DLD1 (cell line): ENCODE measurements at regions not wholly inside any gene's neighbourhood (a gene's known extent, or its start where the extent isn't known, plus 50 kb on each side); places are given as distances from the start of the nearest gene placed in this dataset.

ENCODE experiments used
- in situ Hi-C: cut with HindIII; loops from 2 replicates; pipeline ENCODE4 v1.10.0; 2017; ENCODE audit warnings: low sequenced_read_pairs

DNA sequence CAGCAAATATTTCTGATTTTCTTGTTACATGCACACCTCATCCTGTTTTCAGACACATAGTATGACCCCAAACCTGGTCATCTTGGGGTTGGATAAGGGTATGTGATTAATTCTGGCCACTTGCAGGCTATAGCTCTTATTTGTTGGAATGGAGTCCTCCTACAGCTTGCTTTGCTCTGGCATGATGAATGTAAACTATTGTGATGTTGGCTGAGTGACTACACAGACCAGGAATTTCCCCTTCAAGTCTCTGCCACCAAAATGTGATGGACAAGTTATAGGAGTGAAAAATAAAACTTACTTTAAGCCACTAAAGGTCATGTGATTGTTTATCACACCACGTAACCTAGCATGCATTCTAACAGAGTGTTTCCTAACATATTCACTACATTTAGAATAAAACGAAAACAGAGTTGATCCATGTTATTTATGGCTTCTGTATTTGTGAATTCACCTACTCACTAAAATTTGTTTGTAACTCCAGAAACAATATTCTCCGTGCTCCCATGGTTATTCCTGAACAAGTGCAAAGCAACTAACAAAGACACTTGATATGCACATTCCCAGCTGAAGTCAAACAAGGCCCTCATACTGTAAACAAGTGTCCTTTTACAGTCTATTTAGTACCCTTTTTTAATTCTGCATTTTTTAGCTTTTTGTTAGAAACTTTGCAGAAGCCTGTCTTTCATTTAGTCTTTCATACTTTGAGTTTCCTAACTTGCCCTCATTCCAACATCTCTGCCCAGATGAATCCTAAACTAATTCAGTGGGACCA, 599.2 kb upstream of the PCDH15 start:
- in situ Hi-C loops = no loop called here

- in situ Hi-C loops = no loop called here
Measured at GRCh38 chr10:55398497-55398882, 597.5 kb upstream of the PCDH15 start.

GRCh38 chr10:55397777-55398496, 596.9 kb upstream of the PCDH15 start:
- in situ Hi-C loops = no loop called here

- in situ Hi-C loops = no loop called here
Measured at GRCh38 chr10:55378196-55378595, 577.2 kb upstream of the PCDH15 start.

DNA sequence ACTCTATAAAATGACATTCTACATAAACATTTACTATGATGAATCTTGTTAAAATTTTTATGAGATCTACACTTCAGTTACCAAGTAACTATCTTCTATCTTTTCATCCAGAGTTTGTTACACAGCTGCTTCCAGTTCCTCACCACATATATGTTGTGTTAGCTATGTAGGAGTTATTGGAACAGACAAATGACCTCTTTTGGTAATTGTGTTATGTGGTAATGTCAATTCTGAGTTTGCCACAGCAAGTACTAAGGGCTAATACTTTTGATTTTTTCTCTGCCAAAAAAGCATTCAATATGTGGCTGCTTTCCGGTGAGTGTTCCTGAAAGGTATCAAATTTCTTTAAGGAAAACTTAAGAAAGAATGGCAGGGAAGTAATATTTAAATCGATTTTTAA, 573.9 kb upstream of the PCDH15 start:
- in situ Hi-C loops = no loop called here

GRCh38 chr10:55374060-55374459, 573.0 kb upstream of the PCDH15 start:
- in situ Hi-C loops = no loop called here

GRCh38 chr10:55369670-55370420, 568.8 kb upstream of the PCDH15 start:
- in situ Hi-C loops = no loop called here

GRCh38 chr10:55368467-55368866, 567.4 kb upstream of the PCDH15 start:
- in situ Hi-C loops = no loop called here

- in situ Hi-C loops = no loop called here
Measured at GRCh38 chr10:55367555-55367954, 566.5 kb upstream of the PCDH15 start.

DNA sequence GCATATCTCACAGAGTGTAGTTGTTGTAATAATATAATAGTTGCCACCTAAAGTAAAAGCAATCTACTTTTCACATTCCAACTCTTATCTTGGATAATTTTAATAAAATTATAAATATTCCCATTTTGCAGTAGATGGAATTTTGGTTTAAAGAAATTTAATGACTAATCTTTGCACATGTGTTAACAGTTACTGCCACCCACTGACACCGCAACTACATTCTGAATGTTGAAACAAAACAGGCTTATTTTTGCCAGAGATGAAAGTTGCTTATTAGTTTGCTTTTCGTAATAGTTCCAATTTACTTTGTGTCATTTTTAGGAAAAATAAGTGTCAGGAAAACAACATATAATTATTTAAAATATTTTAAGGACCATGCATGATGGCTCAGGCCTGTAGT, 557.5 kb upstream of the PCDH15 start:
- in situ Hi-C loops = no loop called here

GRCh38 chr10:55353414-55353813, 552.4 kb upstream of the PCDH15 start:
- in situ Hi-C loops = no loop called here

GRCh38 chr10:55351431-55351830, 550.4 kb upstream of the PCDH15 start:
- in situ Hi-C loops = no loop called here

GRCh38 chr10:55348534-55348933, 547.5 kb upstream of the PCDH15 start:
- in situ Hi-C loops = no loop called here

- in situ Hi-C loops = no loop called here
Measured at GRCh38 chr10:55330486-55330885, 529.5 kb upstream of the PCDH15 start.

DNA sequence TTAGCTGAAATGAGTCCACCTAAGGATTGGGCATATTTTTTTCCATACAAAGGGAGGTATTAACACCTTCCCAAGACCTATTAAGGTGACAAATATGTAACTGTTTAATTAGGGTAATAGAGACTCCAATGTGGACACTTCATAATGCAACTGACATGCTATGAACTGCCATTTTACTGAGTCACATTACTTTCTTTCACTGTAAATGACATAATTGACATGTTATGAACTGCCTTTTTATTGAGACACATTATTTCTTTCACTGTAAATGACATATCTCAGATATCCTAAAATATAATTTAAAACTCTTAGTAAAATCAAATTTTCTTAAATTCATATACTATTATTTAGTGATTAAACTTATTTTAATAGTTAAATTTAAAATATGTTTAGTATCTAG, 528.8 kb upstream of the PCDH15 start:
- in situ Hi-C loops = no loop called here

DNA sequence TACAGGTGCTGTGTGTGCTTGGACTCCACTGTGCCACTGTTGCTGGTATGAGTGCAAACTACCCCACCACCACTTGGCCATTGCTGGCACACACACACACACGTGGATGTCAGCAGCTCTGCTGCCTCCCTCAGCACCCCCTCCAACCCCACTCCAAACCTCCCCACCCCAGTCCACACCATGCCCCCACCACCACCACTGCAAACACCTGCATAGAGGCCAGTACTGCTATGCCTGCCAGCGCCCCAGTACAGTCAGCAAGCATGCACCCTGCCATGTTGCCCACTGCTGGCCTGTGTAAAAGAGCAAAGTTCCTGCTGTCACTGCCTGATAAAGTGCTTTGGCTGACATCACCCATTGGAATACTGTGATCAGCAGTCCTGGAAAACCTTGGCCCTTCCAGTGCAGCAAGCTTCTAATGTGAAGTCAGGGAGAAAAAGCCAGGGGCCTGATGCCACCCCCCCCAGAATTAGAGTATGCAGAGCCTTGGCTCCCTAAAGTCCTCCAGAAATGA, 519.2 kb upstream of the PCDH15 start:
- in situ Hi-C loops = no loop called here

DNA sequence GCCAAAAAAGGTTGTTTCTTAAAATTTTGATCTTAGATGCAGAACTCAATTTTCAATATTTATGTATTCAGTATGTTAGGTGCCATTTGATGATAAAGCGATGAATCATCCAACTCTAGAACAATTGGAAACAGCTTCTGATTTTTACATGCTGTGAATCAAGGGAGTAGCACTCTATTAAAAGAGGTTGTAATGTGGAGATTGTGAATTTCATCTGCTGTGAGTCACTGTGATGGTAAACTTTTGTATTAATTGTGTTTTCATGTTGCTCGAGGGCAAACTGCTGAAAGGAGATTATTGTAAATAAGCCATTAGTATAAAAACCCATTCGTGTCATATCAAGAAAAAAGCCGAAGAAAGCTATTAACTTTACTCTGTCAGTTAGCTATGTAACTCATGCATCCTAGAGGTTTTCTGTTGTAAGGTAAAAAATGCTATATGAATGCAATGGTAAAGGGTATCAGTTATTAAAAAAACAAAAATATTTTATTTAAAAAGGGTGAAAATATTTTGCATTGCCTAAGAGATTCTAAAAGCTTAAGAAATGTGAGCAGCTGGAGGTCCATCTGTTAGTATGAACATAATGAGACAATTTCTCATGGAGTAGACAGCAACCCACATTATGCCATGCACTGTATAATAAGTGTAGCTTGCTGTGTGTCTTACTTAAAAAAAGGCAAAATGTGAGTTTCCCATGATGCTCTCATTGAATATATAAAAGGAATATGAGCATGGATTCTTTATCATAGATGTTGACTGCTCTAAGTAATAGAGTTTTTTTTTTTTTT, 511.0 kb upstream of the PCDH15 start:
- in situ Hi-C loops = no loop called here

DNA sequence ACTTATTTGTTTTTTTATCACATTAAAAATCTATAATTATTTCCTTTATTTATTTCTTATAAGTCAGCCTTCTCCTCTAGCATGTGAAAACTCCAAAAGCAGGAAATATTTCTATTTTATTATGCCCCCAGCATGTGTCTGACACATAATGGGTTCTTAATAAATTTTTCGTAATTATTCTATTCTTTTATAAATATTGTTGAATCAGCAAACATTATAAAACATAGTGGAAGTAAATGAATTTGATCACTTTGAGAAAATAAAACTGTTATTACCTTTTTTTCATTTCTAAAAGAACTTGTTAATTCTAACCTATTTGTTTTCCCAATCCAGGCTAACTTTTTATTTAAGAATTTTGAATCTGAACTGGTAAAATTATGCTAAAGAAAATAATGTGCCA, 509.1 kb upstream of the PCDH15 start:
- in situ Hi-C loops = no loop called here

DNA sequence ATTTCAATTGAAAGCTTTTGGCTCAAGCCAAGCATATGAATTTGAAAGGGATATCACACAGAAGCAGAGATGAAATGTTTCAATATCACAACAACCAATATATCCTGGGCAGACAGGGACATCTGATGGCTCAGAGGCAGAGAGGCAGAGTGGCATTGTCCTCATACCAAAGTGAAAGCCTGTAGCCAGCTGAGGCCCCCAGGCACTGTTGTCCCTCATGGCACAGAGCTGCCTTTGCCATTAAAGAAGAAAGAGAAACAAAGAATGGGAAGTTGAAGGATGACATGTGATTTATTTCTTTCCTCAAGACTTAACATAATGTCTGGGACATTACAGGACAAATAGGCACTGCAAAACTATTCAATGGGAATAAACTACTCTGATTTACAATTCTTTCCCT, 504.3 kb upstream of the PCDH15 start:
- in situ Hi-C loops = no loop called here

- in situ Hi-C loops = no loop called here
Measured at GRCh38 chr10:55287346-55287745, 486.3 kb upstream of the PCDH15 start.

DNA sequence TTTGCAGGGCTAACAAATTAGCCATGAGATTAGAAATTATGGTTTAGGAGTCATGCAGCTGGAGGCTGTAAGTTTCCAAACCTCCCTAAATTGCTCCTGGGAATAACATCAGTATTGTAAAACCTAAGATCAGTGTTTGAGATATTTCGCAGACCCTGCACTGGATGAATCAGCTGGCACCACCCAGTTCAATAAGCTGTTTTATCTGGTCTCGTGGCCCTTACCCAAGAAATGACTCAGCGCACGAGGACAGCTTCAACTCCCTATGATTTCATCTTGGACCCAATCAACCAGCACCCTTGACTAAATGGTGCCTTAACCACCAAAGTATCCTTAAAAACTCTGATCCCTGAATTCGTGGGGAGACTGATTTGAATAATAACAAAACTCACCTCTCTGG, 482.0 kb upstream of the PCDH15 start:
- in situ Hi-C loops = no loop called here
